ENCODE measurements at regions not wholly inside any gene's neighbourhood (a gene's known extent, or its start where the extent isn't known, plus 50 kb on each side); places are given as distances from the start of the nearest gene placed in this dataset.

GRCh38 chr1:163414778-163415177 lies 93.0 kb downstream of the NUF2 start:
- ChIA-PET POLR2A (no interaction called here), CTCF (interaction anchor here (1.0 kb wide), 1 partner anchor 29 kb away, joined by 3 read pairs; no protein-coding TSS in a partner anchor)
- Mint-ChIP-seq H3K36me3 (no peaks in the 10 kb centered on the region), H3K27me3 (ENCODE audit: low read depth) (no peaks in the 10 kb centered on the region; the same call in 1 of the 2 replicates), H3K4me3 (no peak overlapping the region), H3K9me3 (no peaks in the 10 kb centered on the region), H3K27ac (no peak overlapping the region), H3K4me1 (peaks cover 24% of the 10 kb centered on the region)
- TF ChIP-seq ATF2 (CRISPR knock-in tag; IDR thresholded peaks at IDR 0.05; ENCODE audit: borderline replicate concordance, low read depth) (no peak), NFYB (CRISPR knock-in tag; conservative IDR thresholded peaks at IDR 0.05; ENCODE audit: low read depth) (no peak), TEAD4 (CRISPR knock-in tag; IDR thresholded peaks at IDR 0.05) (no peak), CDX4 (CRISPR knock-in tag; IDR thresholded peaks at IDR 0.05; ENCODE audit: borderline replicate concordance) (no peak), AFF4 (CRISPR knock-in tag; IDR thresholded peaks at IDR 0.05; ENCODE audit: borderline replicate concordance) (no peak), ATF1 (CRISPR knock-in tag; IDR thresholded peaks at IDR 0.05) (no peak)
- DNase-seq (ENCODE audit: low spot score) (no peak), ATAC-seq (no peak)

GRCh38 chr1:163421701-163422100 lies 99.9 kb downstream of the NUF2 start:
- ChIA-PET POLR2A (no interaction called here), CTCF (no interaction called here)
- no peak for ATAC-seq
- H3K36me3 Mint-ChIP-seq = no peaks in the 10 kb centered on the region
- 0 out of 2 replicates have a peak, but pooled peaks cover 4% of the 10 kb centered on the region for H3K9me3 Mint-ChIP-seq
- peaks cover 3% of the 10 kb centered on the region for H3K27me3 Mint-ChIP-seq (ENCODE audit: low read depth)
- no peak overlapping the region for H3K4me3 Mint-ChIP-seq
- no peak for DNase-seq (ENCODE audit: low spot score)
- H3K4me1 Mint-ChIP-seq = peaks cover 8% of the 10 kb centered on the region
- H3K27ac Mint-ChIP-seq = no peak overlapping the region
- TF ChIP-seq ZMAT4 (CRISPR knock-in tag; IDR thresholded peaks at IDR 0.05) (no peak), JAZF1 (CRISPR knock-in tag; IDR thresholded peaks at IDR 0.05) (no peak), CTCF (IDR thresholded peaks at IDR 0.05) (no peak), OVOL2 (CRISPR knock-in tag; IDR thresholded peaks at IDR 0.05; ENCODE audit: borderline replicate concordance) (no peak), ZNF416 (CRISPR knock-in tag; IDR thresholded peaks at IDR 0.05) (no peak), USF2 (CRISPR knock-in tag; IDR thresholded peaks at IDR 0.05) (no peak), ERG (CRISPR knock-in tag; IDR thresholded peaks at IDR 0.05) (no peak), PRDM15 (CRISPR knock-in tag; IDR thresholded peaks at IDR 0.05) (no peak), E2F4 (CRISPR knock-in tag; IDR thresholded peaks at IDR 0.05; ENCODE audit: borderline replicate concordance, low read depth) (no peak), ZNF281 (CRISPR knock-in tag; IDR thresholded peaks at IDR 0.05) (no peak)

Measured in WTC11 (cell line).